ENCODE measurements at regions not wholly inside any gene's neighbourhood (a gene's known extent, or its start where the extent isn't known, plus 50 kb on each side); places are given as distances from the start of the nearest gene placed in this dataset.

DNA sequence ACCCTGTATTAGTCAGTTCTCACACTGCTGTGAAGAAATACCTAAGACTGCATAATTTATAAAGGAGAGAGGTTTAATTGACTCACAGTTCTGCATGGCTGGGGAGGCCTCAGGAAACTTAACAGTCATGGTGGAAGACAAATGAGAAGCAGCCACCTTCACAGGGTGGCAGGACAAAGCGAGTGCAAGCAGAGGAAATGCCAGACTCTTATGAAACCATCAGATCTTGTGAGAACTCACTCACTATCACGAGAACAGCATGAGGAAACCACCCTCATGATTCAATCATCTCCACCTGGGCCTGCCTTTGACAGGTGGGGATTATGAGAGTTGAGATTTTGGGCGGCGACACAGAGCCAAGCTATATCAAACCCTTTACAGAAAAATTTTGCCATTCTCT, 722.4 kb downstream of the RAB28 start:
- Histone ChIP-seq H3K27ac (no peak overlapping the region), H3K4me1 (no peaks in the 10 kb centered on the region), H3K4me3 (no peak overlapping the region), H3K27me3 (no peaks in the 10 kb centered on the region), H3K9me3 (no peaks in the 10 kb centered on the region), H3K36me3 (no peaks in the 10 kb centered on the region)
- no peak for ATAC-seq
- no peak for DNase-seq
- no peak for TF ChIP-seq POLR2A (IDR thresholded peaks at IDR 0.05)
- TF ChIP-seq, protein P1, sequence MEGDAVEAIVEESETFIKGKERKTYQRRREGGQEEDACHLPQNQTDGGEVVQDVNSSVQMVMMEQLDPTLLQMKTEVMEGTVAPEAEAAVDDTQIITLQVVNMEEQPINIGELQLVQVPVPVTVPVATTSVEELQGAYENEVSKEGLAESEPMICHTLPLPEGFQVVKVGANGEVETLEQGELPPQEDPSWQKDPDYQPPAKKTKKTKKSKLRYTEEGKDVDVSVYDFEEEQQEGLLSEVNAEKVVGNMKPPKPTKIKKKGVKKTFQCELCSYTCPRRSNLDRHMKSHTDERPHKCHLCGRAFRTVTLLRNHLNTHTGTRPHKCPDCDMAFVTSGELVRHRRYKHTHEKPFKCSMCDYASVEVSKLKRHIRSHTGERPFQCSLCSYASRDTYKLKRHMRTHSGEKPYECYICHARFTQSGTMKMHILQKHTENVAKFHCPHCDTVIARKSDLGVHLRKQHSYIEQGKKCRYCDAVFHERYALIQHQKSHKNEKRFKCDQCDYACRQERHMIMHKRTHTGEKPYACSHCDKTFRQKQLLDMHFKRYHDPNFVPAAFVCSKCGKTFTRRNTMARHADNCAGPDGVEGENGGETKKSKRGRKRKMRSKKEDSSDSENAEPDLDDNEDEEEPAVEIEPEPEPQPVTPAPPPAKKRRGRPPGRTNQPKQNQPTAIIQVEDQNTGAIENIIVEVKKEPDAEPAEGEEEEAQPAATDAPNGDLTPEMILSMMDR (IDR thresholded peaks at IDR 0.05), result no peak
- 53% methylated on average over 2 of the region's 4 CpGs for WGBS (ENCODE audit: insufficient coverage, low coverage, low lambda C conversion rate, missing lambda C conversion rate)
- intact Hi-C loops (cut with DNase I), result no loop called here

DNA sequence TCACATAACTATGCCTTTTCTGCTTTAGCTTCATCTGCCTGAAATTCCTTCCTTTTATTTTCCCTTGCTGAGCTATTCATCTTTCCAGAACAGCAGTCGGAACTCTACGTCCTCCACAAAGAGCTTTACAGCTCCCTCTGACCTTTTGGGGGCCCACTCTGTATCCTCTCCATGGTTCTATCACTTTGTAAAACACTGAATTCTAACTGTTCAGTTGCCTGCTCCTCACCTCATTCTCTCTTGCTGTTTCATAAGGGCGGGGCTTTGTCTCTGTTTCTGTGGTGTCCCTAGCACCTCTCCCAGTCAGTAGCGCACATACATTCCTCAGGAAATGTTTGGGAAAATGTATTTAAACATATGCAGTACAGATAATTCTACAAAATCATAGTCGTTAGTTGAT, 737.0 kb downstream of the RAB28 start:
- TF ChIP-seq, protein P1 (IDR thresholded peaks at IDR 0.05), result no peak
- no peak for TF ChIP-seq POLR2A (IDR thresholded peaks at IDR 0.05)
- no peak overlapping the region for H3K4me3 ChIP-seq
- H3K27ac ChIP-seq, result no peak overlapping the region
- H3K9me3 ChIP-seq, result no peaks in the 10 kb centered on the region
- no peak for ATAC-seq
- H3K36me3 ChIP-seq, result no peaks in the 10 kb centered on the region
- H3K27me3 ChIP-seq, result no peaks in the 10 kb centered on the region
- WGBS (ENCODE audit: insufficient coverage, low coverage, low lambda C conversion rate, missing lambda C conversion rate), result 70% methylated on average over 5 of the region's 5 CpGs
- intact Hi-C loops (cut with DNase I), result loop anchor here in 1 of 2 donors (10.0 kb wide), 1 partner anchor 788 kb away; no protein-coding TSS in a partner anchor
- no peaks in the 10 kb centered on the region for H3K4me1 ChIP-seq
- DNase-seq, result no peak

DNA sequence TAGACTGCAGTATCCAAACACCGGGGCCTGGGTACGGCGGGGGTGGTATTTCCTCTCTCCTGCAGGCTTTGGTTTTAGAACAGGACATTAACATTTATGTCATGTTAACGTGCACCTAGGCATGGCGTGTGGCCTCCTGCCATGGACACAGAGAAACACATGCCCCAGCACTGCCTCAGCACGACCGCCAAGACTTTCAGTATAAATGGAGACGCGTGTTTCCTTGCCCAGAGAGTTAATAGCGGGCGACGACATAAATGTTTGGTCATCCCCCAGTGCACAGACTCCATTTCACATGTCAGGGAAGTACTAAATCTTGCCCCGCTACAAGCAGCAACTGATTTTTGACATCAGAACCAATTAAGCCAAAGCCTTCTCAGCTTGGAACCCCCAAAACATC, 737.9 kb downstream of the RAB28 start:
- intact Hi-C loops (cut with DNase I), result loop anchor here in 1 of 2 donors (10.0 kb wide), 1 partner anchor 789 kb away; no protein-coding TSS in a partner anchor
- no peaks in the 10 kb centered on the region for H3K36me3 ChIP-seq
- WGBS (ENCODE audit: insufficient coverage, low coverage, low lambda C conversion rate, missing lambda C conversion rate), result 79% methylated on average over 8 of the region's 13 CpGs
- H3K4me3 ChIP-seq, result no peak overlapping the region
- no peaks in the 10 kb centered on the region for H3K27me3 ChIP-seq
- no peak overlapping the region for H3K27ac ChIP-seq
- TF ChIP-seq POLR2A (IDR thresholded peaks at IDR 0.05), result no peak
- TF ChIP-seq, protein P1 (IDR thresholded peaks at IDR 0.05), result no peak
- H3K9me3 ChIP-seq, result no peaks in the 10 kb centered on the region
- DNase-seq (no peak), ATAC-seq (no peak)
- no peaks in the 10 kb centered on the region for H3K4me1 ChIP-seq

DNA sequence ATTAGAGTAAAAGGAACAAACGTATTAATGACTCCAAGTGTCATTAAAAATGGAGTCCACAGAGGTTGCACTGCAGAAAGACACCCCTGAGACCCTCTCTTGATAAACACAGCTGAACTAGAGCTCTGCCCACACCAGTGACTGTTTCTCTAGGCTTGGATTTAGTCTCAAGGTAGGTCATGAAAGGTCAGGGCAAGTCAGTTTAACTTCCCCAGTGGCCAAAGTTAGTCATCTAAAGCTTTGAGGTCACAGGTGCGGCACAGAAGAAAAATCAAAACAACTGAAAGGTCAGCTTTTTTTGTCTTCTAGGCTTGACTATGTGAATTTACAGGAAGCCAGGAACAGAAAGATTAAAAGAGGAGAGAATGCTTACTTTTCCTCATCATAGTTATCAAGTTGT, 749.6 kb downstream of the RAB28 start:
- intact Hi-C loops (cut with DNase I), result no loop called here
- TF ChIP-seq, protein P1 (IDR thresholded peaks at IDR 0.05), result no peak
- no peak for TF ChIP-seq POLR2A (IDR thresholded peaks at IDR 0.05)
- Histone ChIP-seq H3K27me3 (no peaks in the 10 kb centered on the region), H3K27ac (no peak overlapping the region), H3K36me3 (no peaks in the 10 kb centered on the region), H3K4me3 (no peak overlapping the region), H3K4me1 (no peaks in the 10 kb centered on the region), H3K9me3 (no peaks in the 10 kb centered on the region)
- WGBS (ENCODE audit: insufficient coverage, low coverage, low lambda C conversion rate, missing lambda C conversion rate), result 29% methylated on average over 2 of the region's 2 CpGs
- ATAC-seq (no peak), DNase-seq (no peak)

DNA sequence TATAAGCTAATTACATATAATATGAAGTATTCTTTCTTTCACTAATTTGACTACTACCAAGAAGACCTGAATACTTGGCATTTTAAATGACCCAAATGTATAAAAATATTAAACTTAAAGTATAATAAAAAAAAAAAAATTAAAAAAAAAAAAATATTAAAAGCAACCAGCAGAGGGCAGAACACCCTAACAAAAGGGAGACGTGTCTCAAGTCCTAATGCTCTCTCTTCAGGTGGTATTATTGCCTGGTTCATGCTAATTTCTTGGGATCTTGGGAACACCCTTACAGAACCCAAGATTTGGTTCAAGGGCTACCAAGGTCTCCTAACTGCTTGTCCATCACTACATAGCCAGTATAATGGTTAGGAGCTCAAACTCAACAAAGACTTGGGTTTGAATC, 754.8 kb downstream of the RAB28 start:
- WGBS (ENCODE audit: insufficient coverage, low coverage, low lambda C conversion rate, missing lambda C conversion rate), result 0% methylated on average over 1 of the region's 1 CpG
- Histone ChIP-seq H3K9me3 (no peaks in the 10 kb centered on the region), H3K4me3 (no peak overlapping the region), H3K4me1 (no peaks in the 10 kb centered on the region), H3K27ac (no peak overlapping the region), H3K27me3 (no peaks in the 10 kb centered on the region), H3K36me3 (no peaks in the 10 kb centered on the region)
- intact Hi-C loops (cut with DNase I), result no loop called here
- no peak for TF ChIP-seq POLR2A (IDR thresholded peaks at IDR 0.05)
- TF ChIP-seq, protein P1 (IDR thresholded peaks at IDR 0.05), result peak; percentile 18 to 54 (median 47)
- no peak for DNase-seq
- peak; percentile 45 to 58 (median 50) for ATAC-seq

Data from right lobe of liver (tissue), 6 donors.